HG02852 (cell line): ENCODE measurements at regions not wholly inside any gene's neighbourhood (a gene's known extent, or its start where the extent isn't known, plus 50 kb on each side); places are given as distances from the start of the nearest gene placed in this dataset.
"Not testable (repeated sequence)": the region's sequence is repeated elsewhere in the genome, so short reads cannot be mapped to it uniquely, and the experiment has no call there.

Source experiments
- ATAC-seq: cut with Tn5 transposase; IDR thresholded peaks from one replicate; pipeline ENCODE4 v1.9.1; 2021; ENCODE audit warnings: mild to moderate bottlenecking, moderate library complexity; ENCODE audit not compliant: unreplicated experiment

- ATAC-seq: no peak
Observed at GRCh38 chr6:22132656-22133055, 164.2 kb downstream of the PRL start.

GRCh38 chr6:22133357-22133756 lies 163.5 kb downstream of the PRL start:
- no peak for ATAC-seq

GRCh38 chr6:22134308-22134707 lies 162.5 kb downstream of the PRL start:
- no peak for ATAC-seq

GRCh38 chr6:22135395-22135794 lies 161.4 kb downstream of the PRL start:
- no peak for ATAC-seq

- ATAC-seq: not testable (repeated sequence)
Observed at GRCh38 chr6:22140736-22141135, 156.1 kb downstream of the PRL start.

- ATAC-seq: no peak
Observed at GRCh38 chr6:22141241-22141745, 155.5 kb downstream of the PRL start.

GRCh38 chr6:22142856-22143255 lies 154.0 kb downstream of the PRL start:
- no peak for ATAC-seq

GRCh38 chr6:22145376-22145775 lies 151.5 kb downstream of the PRL start:
- ATAC-seq: no peak

GRCh38 chr6:22145823-22146677 lies 150.8 kb downstream of the PRL start:
- no peak for ATAC-seq

- ATAC-seq: no peak
Observed at GRCh38 chr6:22146678-22146930, 150.2 kb downstream of the PRL start.

GRCh38 chr6:22146931-22147701 lies 149.7 kb downstream of the PRL start:
- ATAC-seq: no peak

- no peak for ATAC-seq
Observed at GRCh38 chr6:22147921-22148776, 148.7 kb downstream of the PRL start.

- ATAC-seq: no peak
Observed at GRCh38 chr6:22149096-22149495, 147.7 kb downstream of the PRL start.

- no peak for ATAC-seq
Observed at GRCh38 chr6:22149501-22150367, 147.1 kb downstream of the PRL start.

- no peak for ATAC-seq
Observed at GRCh38 chr6:22150368-22151035, 146.3 kb downstream of the PRL start.

- ATAC-seq: no peak
Observed at GRCh38 chr6:22151892-22152291, 144.9 kb downstream of the PRL start.

GRCh38 chr6:22152841-22153240 lies 144.0 kb downstream of the PRL start:
- ATAC-seq: no peak

- no peak for ATAC-seq
Observed at GRCh38 chr6:22153384-22154158, 143.3 kb downstream of the PRL start.

GRCh38 chr6:22155551-22155950 lies 141.3 kb downstream of the PRL start:
- ATAC-seq: no peak
